ENCODE measurements at regions not wholly inside any gene's neighbourhood (a gene's known extent, or its start where the extent isn't known, plus 50 kb on each side); places are given as distances from the start of the nearest gene placed in this dataset.

DNA sequence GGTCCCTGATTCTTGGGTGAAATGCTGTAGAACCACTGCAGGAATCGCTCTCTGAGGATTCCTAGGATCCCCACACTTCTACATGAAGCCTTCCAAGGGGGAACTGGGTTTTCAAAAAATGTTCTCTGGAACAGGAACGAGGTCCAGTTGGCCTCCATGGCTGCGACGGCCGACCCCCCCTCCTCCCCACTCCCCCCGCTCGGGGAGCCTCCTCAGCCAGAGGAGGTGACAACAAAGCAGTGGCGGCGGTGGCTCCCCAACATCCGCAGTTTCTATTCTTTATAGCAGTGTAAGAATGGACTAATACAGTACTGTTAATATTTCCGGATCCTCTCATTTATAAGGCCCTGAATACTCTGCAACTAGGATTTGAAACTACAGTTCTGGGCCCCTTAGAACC, 84.0 kb upstream of the PLAAT1 start:
- POLR2A ChIA-PET (ENCODE audit: unreplicated experiment) = no interaction called here
- CTCF ChIA-PET = no interaction called here

DNA sequence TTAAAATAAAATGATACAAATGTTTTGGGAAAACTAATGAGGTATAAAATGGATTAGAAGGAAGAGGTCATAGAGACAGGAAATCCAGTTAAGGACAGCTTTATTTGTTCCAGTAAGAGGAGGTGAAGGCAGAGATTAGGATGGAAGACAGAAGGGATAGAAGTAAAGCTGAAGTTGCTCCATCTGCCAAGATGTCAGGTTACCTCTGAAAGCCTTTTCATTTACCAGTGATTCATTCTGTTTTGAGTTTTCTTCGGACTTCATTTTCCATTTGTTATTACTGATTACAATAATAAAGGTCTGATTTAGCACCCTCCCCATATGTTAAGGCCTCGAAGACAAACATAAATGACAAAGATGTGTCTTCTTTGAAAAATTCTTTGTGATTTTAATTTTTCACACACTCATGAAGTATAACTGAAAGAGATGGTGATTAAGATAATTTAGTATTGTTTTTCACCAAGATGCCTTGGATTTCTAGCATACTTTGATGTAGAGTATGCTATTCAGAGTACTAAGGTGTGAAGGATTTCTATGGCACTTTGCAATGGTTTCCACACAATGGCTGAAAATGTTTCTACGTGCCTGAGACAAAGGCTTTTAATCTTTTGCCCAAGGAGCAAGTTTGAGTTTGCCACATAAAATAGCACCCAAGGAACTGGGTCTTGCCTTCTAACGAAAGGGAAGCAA, 75.4 kb upstream of the PLAAT1 start:
- Histone ChIP-seq H3K4me3 (no peak overlapping the region), H3K9me3 (ENCODE audit: insufficient read depth, low read depth) (no peaks in the 10 kb centered on the region), H3K79me2 (ENCODE audit: low read depth) (no peaks in the 10 kb centered on the region), H2AFZ (no peak overlapping the region), H3K27me3 (ENCODE audit: insufficient read depth, low read depth) (peaks cover 19% of the 10 kb centered on the region), H3K36me3 (ENCODE audit: low read depth) (no peaks in the 10 kb centered on the region), H4K20me1 (ENCODE audit: insufficient read depth) (no peaks in the 10 kb centered on the region), H3K27ac (no peak overlapping the region), H3K9me2 (ENCODE audit: insufficient read depth) (no peaks in the 10 kb centered on the region), H3F3A (ENCODE audit: insufficient read depth, low read depth) (no peaks in the 10 kb centered on the region), H3K4me2 (no peak overlapping the region), H3K4me1 (replicated peaks; ENCODE audit: insufficient read depth) (no peaks in the 10 kb centered on the region)
- no peak for TF ChIP-seq EZH2 (IDR thresholded peaks at IDR 0.05; ENCODE audit: low read depth)
- TF ChIP-seq, protein P1, sequence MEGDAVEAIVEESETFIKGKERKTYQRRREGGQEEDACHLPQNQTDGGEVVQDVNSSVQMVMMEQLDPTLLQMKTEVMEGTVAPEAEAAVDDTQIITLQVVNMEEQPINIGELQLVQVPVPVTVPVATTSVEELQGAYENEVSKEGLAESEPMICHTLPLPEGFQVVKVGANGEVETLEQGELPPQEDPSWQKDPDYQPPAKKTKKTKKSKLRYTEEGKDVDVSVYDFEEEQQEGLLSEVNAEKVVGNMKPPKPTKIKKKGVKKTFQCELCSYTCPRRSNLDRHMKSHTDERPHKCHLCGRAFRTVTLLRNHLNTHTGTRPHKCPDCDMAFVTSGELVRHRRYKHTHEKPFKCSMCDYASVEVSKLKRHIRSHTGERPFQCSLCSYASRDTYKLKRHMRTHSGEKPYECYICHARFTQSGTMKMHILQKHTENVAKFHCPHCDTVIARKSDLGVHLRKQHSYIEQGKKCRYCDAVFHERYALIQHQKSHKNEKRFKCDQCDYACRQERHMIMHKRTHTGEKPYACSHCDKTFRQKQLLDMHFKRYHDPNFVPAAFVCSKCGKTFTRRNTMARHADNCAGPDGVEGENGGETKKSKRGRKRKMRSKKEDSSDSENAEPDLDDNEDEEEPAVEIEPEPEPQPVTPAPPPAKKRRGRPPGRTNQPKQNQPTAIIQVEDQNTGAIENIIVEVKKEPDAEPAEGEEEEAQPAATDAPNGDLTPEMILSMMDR (conservative IDR thresholded peaks at IDR 0.05) = no peak
- BruUV-seq (replicated peaks) = no TSS peak
- intact Hi-C loops (cut with micrococcal nuclease; ENCODE audit: unreplicated experiment) = no loop called here
- DNase-seq = no peak
- ChIA-PET POLR2A (ENCODE audit: unreplicated experiment) (no interaction called here), CTCF (no interaction called here)

More for the DNA sequence above, 84.0 kb upstream of the PLAAT1 start:
- no peaks in the 10 kb centered on the region for H4K20me1 ChIP-seq (ENCODE audit: insufficient read depth)
- no peak overlapping the region for H3K4me2 ChIP-seq
- no peak overlapping the region for H2AFZ ChIP-seq
- H3K27ac ChIP-seq = no peak overlapping the region
- no TSS peak for BruUV-seq (replicated peaks)
- peaks cover 28% of the 10 kb centered on the region for H3K27me3 ChIP-seq (ENCODE audit: insufficient read depth, low read depth)
- no peak overlapping the region for H3K4me3 ChIP-seq
- no peaks in the 10 kb centered on the region for H3K9me2 ChIP-seq (ENCODE audit: insufficient read depth)
- no peaks in the 10 kb centered on the region for H3K4me1 ChIP-seq (replicated peaks; ENCODE audit: insufficient read depth)
- no peaks in the 10 kb centered on the region for H3K79me2 ChIP-seq (ENCODE audit: low read depth)
- intact Hi-C loops (cut with micrococcal nuclease; ENCODE audit: unreplicated experiment) = no loop called here
- no peaks in the 10 kb centered on the region for H3K36me3 ChIP-seq (ENCODE audit: low read depth)
- no peaks in the 10 kb centered on the region for H3K9me3 ChIP-seq (ENCODE audit: insufficient read depth, low read depth)
- TF ChIP-seq, protein P1 (conservative IDR thresholded peaks at IDR 0.05) = no peak
- TF ChIP-seq EZH2 (IDR thresholded peaks at IDR 0.05; ENCODE audit: low read depth) = no peak
- no peaks in the 10 kb centered on the region for H3F3A ChIP-seq (ENCODE audit: insufficient read depth, low read depth)
- no peak for DNase-seq

DNA sequence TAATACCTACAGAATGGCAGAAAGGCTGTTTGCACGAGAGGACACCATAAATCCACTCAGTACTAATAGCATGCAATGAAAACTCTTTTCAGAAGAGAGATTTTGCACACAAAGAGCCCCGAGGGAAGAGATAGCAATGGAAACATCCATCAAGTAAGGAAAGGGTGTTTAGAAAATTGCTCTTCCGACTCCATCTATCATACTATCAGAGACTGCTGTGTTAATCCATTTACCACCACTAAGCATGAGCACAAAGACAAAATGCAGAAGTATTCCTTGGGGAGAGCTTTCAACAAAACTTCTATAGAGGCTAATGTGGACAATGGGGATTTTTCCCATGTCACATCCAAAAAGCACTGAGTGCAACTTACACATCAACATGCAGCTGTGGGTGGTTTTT, 72.1 kb upstream of the PLAAT1 start:
- Histone ChIP-seq H3K79me2 (ENCODE audit: low read depth) (no peaks in the 10 kb centered on the region), H3K4me2 (no peak overlapping the region), H3K9me2 (ENCODE audit: insufficient read depth) (no peaks in the 10 kb centered on the region), H3K9me3 (ENCODE audit: insufficient read depth, low read depth) (no peaks in the 10 kb centered on the region), H4K20me1 (ENCODE audit: insufficient read depth) (no peaks in the 10 kb centered on the region), H3K27ac (no peak overlapping the region), H2AFZ (no peak overlapping the region), H3K27me3 (ENCODE audit: insufficient read depth, low read depth) (peaks cover 19% of the 10 kb centered on the region), H3K36me3 (ENCODE audit: low read depth) (no peaks in the 10 kb centered on the region), H3F3A (ENCODE audit: insufficient read depth, low read depth) (no peaks in the 10 kb centered on the region), H3K4me1 (replicated peaks; ENCODE audit: insufficient read depth) (no peaks in the 10 kb centered on the region), H3K4me3 (no peak overlapping the region)
- TF ChIP-seq, protein P1 (conservative IDR thresholded peaks at IDR 0.05) = no peak
- no peak for TF ChIP-seq EZH2 (IDR thresholded peaks at IDR 0.05; ENCODE audit: low read depth)
- intact Hi-C loops (cut with micrococcal nuclease; ENCODE audit: unreplicated experiment) = no loop called here
- ChIA-PET CTCF (interaction anchor here (0.6 kb wide), 1 partner anchor 1177 kb away, joined by 3 read pairs; no protein-coding TSS in a partner anchor), POLR2A (ENCODE audit: unreplicated experiment) (no interaction called here)
- no peak for DNase-seq
- no TSS peak for BruUV-seq (replicated peaks)

All from PC-9 (cell line).